NAMALWA (cell line): ENCODE measurements at regions not wholly inside any gene's neighbourhood (a gene's known extent, or its start where the extent isn't known, plus 50 kb on each side); places are given as distances from the start of the nearest gene placed in this dataset.

ENCODE experiments used
- DNase-seq: peaks from one replicate; pipeline ENCODE4 v3.0.0-alpha.2; 2015; ENCODE audit warnings: low spot score

- DNase-seq: no peak
Measured at GRCh38 chr17:74015316-74015715, 188.2 kb upstream of the RPL38 start.

- no peak for DNase-seq
Measured at GRCh38 chr17:74015990-74016389, 187.5 kb upstream of the RPL38 start.

GRCh38 chr17:74016461-74016860 lies 187.0 kb upstream of the RPL38 start:
- no peak for DNase-seq

- no peak for DNase-seq
Measured at GRCh38 chr17:74017466-74017865, 186.0 kb upstream of the RPL38 start.

- DNase-seq: no peak
Measured at GRCh38 chr17:74018115-74018514, 185.4 kb upstream of the RPL38 start.

- no peak for DNase-seq
Measured at GRCh38 chr17:74019271-74019670, 184.2 kb upstream of the RPL38 start.

- DNase-seq: no peak
Measured at GRCh38 chr17:74019860-74020259, 183.6 kb upstream of the RPL38 start.

GRCh38 chr17:74020522-74020921 lies 183.0 kb upstream of the RPL38 start:
- no peak for DNase-seq

GRCh38 chr17:74024871-74025531 lies 178.5 kb upstream of the RPL38 start:
- DNase-seq: no peak

- DNase-seq: no peak
Measured at GRCh38 chr17:74027444-74027843, 176.0 kb upstream of the RPL38 start.

GRCh38 chr17:74028354-74029116 lies 174.9 kb upstream of the RPL38 start:
- no peak for DNase-seq

- no peak for DNase-seq
Measured at GRCh38 chr17:74031316-74032090, 172.0 kb upstream of the RPL38 start.

GRCh38 chr17:74032222-74032621 lies 171.3 kb upstream of the RPL38 start:
- DNase-seq: no peak

GRCh38 chr17:74037320-74037719 lies 166.2 kb upstream of the RPL38 start:
- DNase-seq: no peak

- no peak for DNase-seq
Measured at GRCh38 chr17:74040291-74040690, 163.2 kb upstream of the RPL38 start.

GRCh38 chr17:74040729-74041128 lies 162.7 kb upstream of the RPL38 start:
- DNase-seq: no peak

GRCh38 chr17:74041869-74042640 lies 161.4 kb upstream of the RPL38 start:
- DNase-seq: no peak

GRCh38 chr17:74042744-74043486 lies 160.6 kb upstream of the RPL38 start:
- DNase-seq: no peak

- no peak for DNase-seq
Measured at GRCh38 chr17:74043976-74044375, 159.5 kb upstream of the RPL38 start.

- no peak for DNase-seq
Measured at GRCh38 chr17:74045608-74046280, 157.7 kb upstream of the RPL38 start.
